ENCODE measurements at regions not wholly inside any gene's neighbourhood (a gene's known extent, or its start where the extent isn't known, plus 50 kb on each side); places are given as distances from the start of the nearest gene placed in this dataset.

- no peak overlapping the region for H3K4me3 ChIP-seq (ENCODE audit: low read length in 3 of 3)
- intact Hi-C loops (cut with DNase I) = no loop called here
- no peak overlapping the region for H3K9ac ChIP-seq (ENCODE audit: low read length in 3 of 3)
- no peaks in the 10 kb centered on the region for H3K36me3 ChIP-seq (ENCODE audit: control insufficient read depth in 2 of 3, insufficient read depth in 3 of 3, low read length in 3 of 3)
- no peak for DNase-seq
- no peaks in the 10 kb centered on the region for H3K4me1 ChIP-seq (ENCODE audit: control insufficient read depth in 2 of 3, insufficient read depth in 2 of 3, low read depth in 1 of 3, low read length in 3 of 3)
- no peaks in the 10 kb centered on the region for H3K9me3 ChIP-seq (ENCODE audit: control insufficient read depth in 2 of 3, insufficient read depth in 1 of 3, low read length in 3 of 3)
- TF ChIP-seq, protein P1, sequence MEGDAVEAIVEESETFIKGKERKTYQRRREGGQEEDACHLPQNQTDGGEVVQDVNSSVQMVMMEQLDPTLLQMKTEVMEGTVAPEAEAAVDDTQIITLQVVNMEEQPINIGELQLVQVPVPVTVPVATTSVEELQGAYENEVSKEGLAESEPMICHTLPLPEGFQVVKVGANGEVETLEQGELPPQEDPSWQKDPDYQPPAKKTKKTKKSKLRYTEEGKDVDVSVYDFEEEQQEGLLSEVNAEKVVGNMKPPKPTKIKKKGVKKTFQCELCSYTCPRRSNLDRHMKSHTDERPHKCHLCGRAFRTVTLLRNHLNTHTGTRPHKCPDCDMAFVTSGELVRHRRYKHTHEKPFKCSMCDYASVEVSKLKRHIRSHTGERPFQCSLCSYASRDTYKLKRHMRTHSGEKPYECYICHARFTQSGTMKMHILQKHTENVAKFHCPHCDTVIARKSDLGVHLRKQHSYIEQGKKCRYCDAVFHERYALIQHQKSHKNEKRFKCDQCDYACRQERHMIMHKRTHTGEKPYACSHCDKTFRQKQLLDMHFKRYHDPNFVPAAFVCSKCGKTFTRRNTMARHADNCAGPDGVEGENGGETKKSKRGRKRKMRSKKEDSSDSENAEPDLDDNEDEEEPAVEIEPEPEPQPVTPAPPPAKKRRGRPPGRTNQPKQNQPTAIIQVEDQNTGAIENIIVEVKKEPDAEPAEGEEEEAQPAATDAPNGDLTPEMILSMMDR (IDR thresholded peaks at IDR 0.05; ENCODE audit: borderline replicate concordance, extremely low read depth, insufficient read depth) = no peak
- no peaks in the 10 kb centered on the region for H3K27me3 ChIP-seq (ENCODE audit: control insufficient read depth, insufficient read depth, low read length)
- no peak overlapping the region for H3K27ac ChIP-seq (ENCODE audit: low read depth in 2 of 2, low read length in 2 of 2)
- FAIRE-seq = no peak
Observed at GRCh38 chr5:68134033-68134668, 81.4 kb upstream of the PIK3R1 start.

GRCh38 chr5:68130253-68130652 is 85.3 kb upstream of the PIK3R1 start:
- H3K27me3 ChIP-seq (ENCODE audit: control insufficient read depth, insufficient read depth, low read length) = no peaks in the 10 kb centered on the region
- H3K4me1 ChIP-seq (ENCODE audit: control insufficient read depth in 2 of 3, insufficient read depth in 2 of 3, low read depth in 1 of 3, low read length in 3 of 3) = no peaks in the 10 kb centered on the region
- no peak overlapping the region for H3K4me3 ChIP-seq (ENCODE audit: low read length in 3 of 3)
- H3K36me3 ChIP-seq (ENCODE audit: control insufficient read depth in 2 of 3, insufficient read depth in 3 of 3, low read length in 3 of 3) = no peaks in the 10 kb centered on the region
- TF ChIP-seq, protein P1 (IDR thresholded peaks at IDR 0.05; ENCODE audit: borderline replicate concordance, extremely low read depth, insufficient read depth) = no peak
- DNase-seq (no peak), FAIRE-seq (no peak)
- no peak overlapping the region for H3K9ac ChIP-seq (ENCODE audit: low read length in 3 of 3)
- intact Hi-C loops (cut with DNase I) = no loop called here
- H3K27ac ChIP-seq (ENCODE audit: low read depth in 2 of 2, low read length in 2 of 2) = no peak overlapping the region
- H3K9me3 ChIP-seq (ENCODE audit: control insufficient read depth in 2 of 3, insufficient read depth in 1 of 3, low read length in 3 of 3) = no peaks in the 10 kb centered on the region

DNA sequence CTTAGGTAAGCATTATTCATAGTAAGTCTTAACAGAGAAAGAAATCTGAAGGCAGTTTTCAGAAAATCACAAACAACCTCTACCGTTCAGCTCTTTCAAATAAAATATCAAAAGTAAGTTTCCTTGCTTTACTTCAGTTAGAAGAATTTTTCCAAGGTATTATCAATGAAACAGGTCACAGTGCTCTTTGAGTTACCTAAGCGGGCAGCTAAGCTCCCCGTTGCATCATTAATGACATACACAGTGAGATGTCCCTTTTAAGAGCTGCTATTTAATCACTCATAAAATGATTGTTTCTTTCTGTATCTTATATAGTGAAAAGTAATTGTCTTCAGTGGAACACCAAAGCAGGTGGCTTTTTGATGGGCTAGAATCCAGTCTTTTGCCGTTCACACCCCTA is 86.2 kb upstream of the PIK3R1 start:
- Histone ChIP-seq H3K9me3 (ENCODE audit: control insufficient read depth in 2 of 3, insufficient read depth in 1 of 3, low read length in 3 of 3) (no peaks in the 10 kb centered on the region), H3K4me1 (ENCODE audit: control insufficient read depth in 2 of 3, insufficient read depth in 2 of 3, low read depth in 1 of 3, low read length in 3 of 3) (no peaks in the 10 kb centered on the region), H3K36me3 (ENCODE audit: control insufficient read depth in 2 of 3, insufficient read depth in 3 of 3, low read length in 3 of 3) (no peaks in the 10 kb centered on the region), H3K4me3 (ENCODE audit: low read length in 3 of 3) (no peak overlapping the region), H3K9ac (ENCODE audit: low read length in 3 of 3) (no peak overlapping the region), H3K27ac (ENCODE audit: low read depth in 2 of 2, low read length in 2 of 2) (no peak overlapping the region), H3K27me3 (ENCODE audit: control insufficient read depth, insufficient read depth, low read length) (no peaks in the 10 kb centered on the region)
- FAIRE-seq (no peak), DNase-seq (no peak)
- intact Hi-C loops (cut with DNase I) = no loop called here
- TF ChIP-seq, protein P1 (IDR thresholded peaks at IDR 0.05; ENCODE audit: borderline replicate concordance, extremely low read depth, insufficient read depth) = no peak

- FAIRE-seq = no peak
Observed at GRCh38 chr5:68126886-68127285, 88.7 kb upstream of the PIK3R1 start.

More at GRCh38 chr5:68126886-68127285, 88.7 kb upstream of the PIK3R1 start:
- H3K9me3 ChIP-seq (ENCODE audit: control insufficient read depth in 2 of 3, insufficient read depth in 1 of 3, low read length in 3 of 3) = no peaks in the 10 kb centered on the region
- no peak for DNase-seq
- H3K27me3 ChIP-seq (ENCODE audit: control insufficient read depth, insufficient read depth, low read length) = no peaks in the 10 kb centered on the region
- no peaks in the 10 kb centered on the region for H3K36me3 ChIP-seq (ENCODE audit: control insufficient read depth in 2 of 3, insufficient read depth in 3 of 3, low read length in 3 of 3)
- TF ChIP-seq, protein P1 (IDR thresholded peaks at IDR 0.05; ENCODE audit: borderline replicate concordance, extremely low read depth, insufficient read depth) = no peak
- H3K27ac ChIP-seq (ENCODE audit: low read depth in 2 of 2, low read length in 2 of 2) = no peak overlapping the region
- H3K4me1 ChIP-seq (ENCODE audit: control insufficient read depth in 2 of 3, insufficient read depth in 2 of 3, low read depth in 1 of 3, low read length in 3 of 3) = no peaks in the 10 kb centered on the region
- H3K4me3 ChIP-seq (ENCODE audit: low read length in 3 of 3) = no peak overlapping the region
- intact Hi-C loops (cut with DNase I) = no loop called here
- H3K9ac ChIP-seq (ENCODE audit: low read length in 3 of 3) = no peak overlapping the region

Data from kidney (tissue), 13 donors.